Endometrium (tissue), 2 donors: ENCODE measurements at regions not wholly inside any gene's neighbourhood (a gene's known extent, or its start where the extent isn't known, plus 50 kb on each side); places are given as distances from the start of the nearest gene placed in this dataset.

Experiments used
- FAIRE-seq: peaks from 2 replicates; lab custom pipeline; 2012; peaks lifted over from hg19 to GRCh38; lab: Jason Lieb, UNC
- donor health status: control.
- donor health status: control.

GRCh38 chr1:84759756-84760155, 69.5 kb upstream of the SSX2IP start:
- FAIRE-seq, result peak; percentile 90

GRCh38 chr1:84758968-84759491, 68.8 kb upstream of the SSX2IP start:
- no peak for FAIRE-seq

- FAIRE-seq, result no peak
These were observed 68.2 kb upstream of the SSX2IP start for GRCh38 chr1:84758476-84758875.

- FAIRE-seq, result no peak
These were observed 67.0 kb upstream of the SSX2IP start for GRCh38 chr1:84757301-84757700.

GRCh38 chr1:84756455-84757082, 66.3 kb upstream of the SSX2IP start:
- FAIRE-seq, result no peak

GRCh38 chr1:84756001-84756400, 65.7 kb upstream of the SSX2IP start:
- no peak for FAIRE-seq

GRCh38 chr1:84755216-84755615, 65.0 kb upstream of the SSX2IP start:
- no peak for FAIRE-seq

GRCh38 chr1:84754386-84754703, 64.1 kb upstream of the SSX2IP start:
- no peak for FAIRE-seq

GRCh38 chr1:84753516-84754385, 63.5 kb upstream of the SSX2IP start:
- peak; percentile 48 for FAIRE-seq

GRCh38 chr1:84750110-84750730, 60.0 kb upstream of the SSX2IP start:
- no peak for FAIRE-seq

- FAIRE-seq, result no peak
These were observed 59.2 kb upstream of the SSX2IP start for GRCh38 chr1:84749427-84749826.

GRCh38 chr1:84748364-84748763, 58.1 kb upstream of the SSX2IP start:
- no peak for FAIRE-seq

GRCh38 chr1:84745857-84746256, 55.6 kb upstream of the SSX2IP start:
- no peak for FAIRE-seq

- FAIRE-seq, result no peak
These were observed 53.6 kb upstream of the SSX2IP start for GRCh38 chr1:84743896-84744295.

GRCh38 chr1:84742653-84743052, 52.4 kb upstream of the SSX2IP start:
- FAIRE-seq, result no peak

- FAIRE-seq, result no peak
These were observed 49.9 kb upstream of the SSX2IP start for GRCh38 chr1:84740050-84740714.
